ENCODE measurements at regions not wholly inside any gene's neighbourhood (a gene's known extent, or its start where the extent isn't known, plus 50 kb on each side); places are given as distances from the start of the nearest gene placed in this dataset.

GRCh38 chr6:165825256-165825815 is 162.3 kb upstream of the PDE10A start:
- no peak for DNase-seq (ENCODE audit: low read depth in 2 of 2)

- DNase-seq (ENCODE audit: low read depth in 2 of 2), result no peak
These were observed 160.7 kb upstream of the PDE10A start for GRCh38 chr6:165823609-165824326.

DNA sequence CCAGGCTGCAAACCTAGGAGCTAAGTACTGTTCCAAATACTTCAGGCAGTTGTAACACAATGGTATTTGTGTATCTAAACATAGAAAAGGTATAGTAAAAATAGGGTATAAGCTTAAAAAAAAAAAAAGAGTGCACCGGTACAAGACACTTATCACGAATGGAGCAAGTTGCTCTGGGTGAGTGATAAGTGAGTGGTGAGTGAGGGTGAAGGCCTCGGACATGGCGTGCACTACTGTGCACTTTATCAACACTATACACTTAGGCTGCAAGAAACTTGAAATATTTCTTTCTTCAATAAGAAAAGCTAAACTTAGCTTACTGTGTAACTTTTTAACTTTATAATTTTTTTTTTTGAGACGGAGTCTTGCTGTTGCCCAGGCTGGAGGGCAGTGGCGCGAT is 159.5 kb upstream of the PDE10A start:
- DNase-seq (ENCODE audit: low read depth in 2 of 2), result no peak

GRCh38 chr6:165821754-165822153 is 158.7 kb upstream of the PDE10A start:
- no peak for DNase-seq (ENCODE audit: low read depth in 2 of 2)

GRCh38 chr6:165820934-165821333 is 157.9 kb upstream of the PDE10A start:
- no peak for DNase-seq (ENCODE audit: low read depth in 2 of 2)

GRCh38 chr6:165820407-165820806 is 157.4 kb upstream of the PDE10A start:
- DNase-seq (ENCODE audit: low read depth in 2 of 2), result no peak

GRCh38 chr6:165819394-165819793 is 156.4 kb upstream of the PDE10A start:
- no peak for DNase-seq (ENCODE audit: low read depth in 2 of 2)

DNA sequence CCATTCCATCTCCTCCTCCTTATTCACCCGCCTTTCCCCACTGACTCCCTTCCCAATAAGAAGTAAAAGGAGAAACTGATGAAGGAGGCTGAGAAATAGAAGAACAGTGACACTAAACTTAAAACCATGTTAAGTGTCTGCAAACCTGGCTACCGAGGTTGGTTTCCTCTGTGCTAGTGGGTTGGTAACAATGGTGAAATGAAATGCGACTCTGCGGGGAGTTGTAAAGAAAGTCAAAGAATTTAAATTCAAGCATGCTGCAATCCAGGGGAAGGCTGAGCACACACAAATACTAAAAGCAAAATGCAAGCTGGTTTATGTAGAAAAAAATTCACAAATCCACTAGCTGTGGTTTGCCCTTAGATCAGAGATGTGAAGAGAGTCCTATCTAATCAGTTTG is 155.2 kb upstream of the PDE10A start:
- DNase-seq (ENCODE audit: low read depth in 2 of 2), result no peak

- DNase-seq (ENCODE audit: low read depth in 2 of 2), result no peak
These were observed 154.7 kb upstream of the PDE10A start for GRCh38 chr6:165817771-165818170.

DNA sequence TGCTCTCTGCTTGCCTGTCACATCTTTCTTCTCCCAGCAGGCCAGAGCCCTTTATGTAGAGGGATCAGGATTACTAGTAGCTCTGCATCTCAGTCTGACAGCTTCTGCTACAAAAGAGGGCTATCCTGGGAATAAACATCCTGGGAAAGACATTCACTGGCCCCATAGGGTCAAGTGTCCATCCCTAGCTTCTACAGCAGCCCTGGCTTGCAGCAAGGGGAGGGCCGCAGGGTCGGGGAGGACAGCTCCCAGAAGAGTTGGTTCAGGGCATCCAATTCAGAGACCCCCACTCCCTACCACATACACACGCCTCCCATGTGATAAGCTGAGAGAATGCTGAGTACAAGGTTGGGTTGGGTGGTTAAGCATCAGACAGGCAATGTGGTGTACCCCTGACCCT is 154.1 kb upstream of the PDE10A start:
- no peak for DNase-seq (ENCODE audit: low read depth in 2 of 2)

DNA sequence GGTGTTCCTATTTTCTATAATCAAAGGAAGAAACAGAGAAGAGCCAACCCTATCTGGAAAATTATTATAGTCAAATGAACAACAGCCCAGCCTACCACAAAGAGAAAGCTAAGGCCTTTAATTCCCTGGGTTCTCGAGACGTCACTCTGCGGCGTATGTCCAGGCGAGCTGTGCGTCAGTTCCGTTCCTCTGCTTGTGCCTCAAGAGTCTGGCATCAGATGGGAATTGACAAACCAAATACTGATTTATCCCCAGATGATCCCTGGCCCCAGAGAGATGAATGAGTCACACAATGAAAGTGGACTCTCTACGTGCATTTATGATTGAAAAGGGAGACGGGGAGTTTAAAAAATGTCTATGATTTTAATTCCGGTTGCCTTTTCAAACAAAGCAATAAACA is 151.6 kb upstream of the PDE10A start:
- DNase-seq (ENCODE audit: low read depth in 2 of 2), result no peak

- DNase-seq (ENCODE audit: low read depth in 2 of 2), result no peak
These were observed 148.5 kb upstream of the PDE10A start for GRCh38 chr6:165811512-165811911.

- no peak for DNase-seq (ENCODE audit: low read depth in 2 of 2)
These were observed 145.0 kb upstream of the PDE10A start for GRCh38 chr6:165808021-165808420.

GRCh38 chr6:165807249-165807960 is 144.4 kb upstream of the PDE10A start:
- no peak for DNase-seq (ENCODE audit: low read depth in 2 of 2)

- DNase-seq (ENCODE audit: low read depth in 2 of 2), result no peak
These were observed 143.2 kb upstream of the PDE10A start for GRCh38 chr6:165806126-165806810.

DNA sequence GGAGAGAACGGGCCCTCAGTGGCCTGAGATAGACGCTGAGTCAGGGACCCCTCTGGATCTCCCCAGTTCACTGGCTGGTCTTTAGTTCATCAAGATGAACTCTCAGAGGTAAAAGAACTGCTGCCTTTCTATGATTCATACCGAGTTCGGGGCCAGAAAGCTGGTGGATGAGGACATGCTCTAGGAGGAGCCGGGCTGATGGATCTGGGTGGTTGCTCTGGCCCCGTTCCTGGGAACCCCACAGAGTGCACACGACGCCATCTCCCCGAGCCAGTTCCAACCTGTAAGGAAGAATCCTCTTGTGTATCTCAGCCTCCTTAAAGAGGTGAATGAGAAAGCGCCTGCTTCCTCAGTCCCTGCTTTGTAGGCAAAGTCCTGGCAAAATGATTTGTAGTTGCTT is 142.6 kb upstream of the PDE10A start:
- DNase-seq (ENCODE audit: low read depth in 2 of 2), result no peak

GRCh38 chr6:165805067-165805555 is 142.1 kb upstream of the PDE10A start:
- DNase-seq (ENCODE audit: low read depth in 2 of 2), result no peak

- no peak for DNase-seq (ENCODE audit: low read depth in 2 of 2)
These were observed 141.5 kb upstream of the PDE10A start for GRCh38 chr6:165804331-165805066.

DNA sequence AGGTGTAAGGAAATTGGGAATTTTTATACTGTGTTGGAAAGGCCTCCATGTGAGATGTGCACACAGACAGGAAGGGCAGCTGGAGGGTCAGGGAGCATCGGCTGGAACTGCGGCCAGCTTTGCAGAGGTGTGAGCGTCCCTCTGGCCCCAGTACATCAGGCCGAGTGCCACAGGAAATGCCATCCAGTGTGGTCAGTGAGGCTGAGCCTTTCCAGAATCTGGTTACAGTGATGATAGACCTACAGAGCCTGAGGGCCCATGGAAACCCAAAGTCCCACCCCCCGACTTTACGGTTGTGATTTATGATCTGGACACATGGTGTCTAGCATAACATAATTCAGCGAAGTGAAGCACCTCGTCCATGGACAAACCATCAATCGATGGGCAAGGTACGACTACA is 137.3 kb upstream of the PDE10A start:
- DNase-seq (ENCODE audit: low read depth in 2 of 2), result no peak

DNA sequence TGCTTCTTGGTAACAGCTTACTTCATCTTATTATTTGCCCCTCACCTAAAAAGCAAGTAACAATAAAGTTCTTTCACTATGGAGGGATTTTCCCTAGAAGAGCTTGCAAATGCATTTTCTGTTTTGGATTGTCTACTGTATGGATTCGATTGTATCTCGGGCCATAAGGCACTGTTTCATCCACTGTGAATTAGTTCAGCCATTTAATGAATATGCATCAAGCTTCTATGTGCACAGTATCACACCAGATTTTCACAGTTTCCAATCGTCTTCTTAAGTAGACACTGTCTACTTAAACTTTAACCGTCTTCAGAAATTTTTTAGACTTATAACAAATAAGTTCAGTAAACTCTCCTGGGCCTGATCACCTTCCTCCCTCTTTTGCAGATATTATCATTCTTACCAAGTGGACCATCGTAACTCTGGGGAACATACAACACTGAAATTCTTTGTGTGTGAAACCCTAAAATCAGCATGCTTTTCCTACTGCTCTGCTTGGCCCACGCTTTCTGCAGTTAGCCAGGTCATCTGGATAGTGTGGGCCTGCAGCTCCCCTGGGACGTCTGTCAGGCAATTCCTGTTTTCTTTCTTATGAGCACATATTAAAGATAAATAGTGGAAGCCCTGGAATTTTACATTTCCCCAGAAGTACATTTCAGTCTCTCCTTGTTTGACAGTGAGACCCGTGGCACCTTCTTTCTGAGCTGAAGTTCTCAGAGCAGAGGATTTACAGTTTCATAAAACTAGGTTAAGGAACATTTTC is 136.5 kb upstream of the PDE10A start:
- no peak for DNase-seq (ENCODE audit: low read depth in 2 of 2)

DNA sequence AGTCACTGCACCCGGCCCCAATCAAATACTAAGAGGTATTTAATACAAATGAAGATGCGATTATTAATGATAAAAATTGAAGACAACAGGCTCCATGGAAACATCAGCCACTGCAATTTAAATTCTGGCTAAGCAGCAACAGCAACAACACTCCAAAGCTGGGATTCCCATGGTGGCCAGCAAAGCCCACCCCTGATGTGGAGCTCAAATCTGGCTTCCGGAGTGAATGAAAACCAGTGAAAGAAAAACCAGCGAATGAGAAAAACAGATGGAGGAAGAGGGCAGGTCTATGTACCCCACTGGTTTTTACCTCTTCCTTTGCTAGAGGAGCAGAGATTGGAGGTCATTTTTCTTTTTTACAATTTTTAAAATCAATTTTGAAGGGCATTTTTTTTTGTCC is 135.9 kb upstream of the PDE10A start:
- DNase-seq (ENCODE audit: low read depth in 2 of 2), result no peak

All from stimulated activated CD8-positive, alpha-beta memory T cell treated with anti-CD3 and anti-CD28 coated beads, Interleukin-2, amount 100 ng/mL, for 1 hour (primary cell).